ENCODE measurements at regions not wholly inside any gene's neighbourhood (a gene's known extent, or its start where the extent isn't known, plus 50 kb on each side); places are given as distances from the start of the nearest gene placed in this dataset.
A peak's percentile ranks its signal among the peaks of the same experiment; 100 is the strongest.

DNA sequence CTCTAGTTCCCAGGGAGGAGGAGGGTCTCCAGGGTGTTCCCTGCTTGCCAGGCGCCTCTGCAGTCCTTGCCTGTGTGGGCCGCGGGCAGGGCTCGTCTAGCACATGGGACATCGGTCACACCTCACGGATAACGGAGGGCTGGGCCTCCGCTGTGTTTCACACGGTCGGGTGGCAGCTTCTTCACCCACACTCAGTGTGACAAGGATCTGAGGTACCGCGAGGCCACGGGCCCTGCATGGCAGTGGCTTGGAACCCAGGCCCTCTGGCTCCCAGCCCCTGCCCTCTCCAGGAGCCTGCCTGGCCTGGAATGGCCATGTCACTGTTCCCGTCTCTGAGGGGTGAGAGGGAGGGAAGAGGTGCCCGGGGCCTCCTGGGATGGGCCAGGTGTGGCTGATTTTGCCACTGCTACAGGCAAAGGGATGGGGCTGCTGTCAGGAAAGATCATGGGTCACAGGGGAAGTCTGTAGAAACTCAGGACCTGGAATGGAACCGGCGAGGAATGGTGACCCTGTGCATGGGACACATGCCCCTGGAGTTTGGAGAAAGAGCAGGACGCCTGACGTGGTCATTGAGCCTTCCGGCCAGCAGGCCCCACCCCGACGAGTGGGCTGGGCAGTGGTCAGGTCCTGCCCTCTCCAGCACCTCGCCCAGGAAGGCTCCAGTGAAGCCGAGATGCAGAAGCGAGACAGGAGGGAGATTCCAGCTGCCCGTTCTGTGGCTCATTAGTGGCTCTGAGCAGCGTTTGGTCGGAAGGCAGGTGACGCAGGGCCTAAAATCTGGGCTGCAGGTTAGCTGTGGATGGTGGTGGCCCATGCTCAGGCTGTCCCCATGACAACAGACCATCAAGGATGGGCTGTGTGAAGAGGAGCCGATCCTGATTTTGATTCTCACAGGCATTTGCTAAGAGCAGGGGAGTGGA, 76.5 kb upstream of the GSE1 start (continued):
- TF ChIP-seq ZNF17 (CRISPR knock-in tag; IDR thresholded peaks at IDR 0.05), result no peak
- TF ChIP-seq MBNL3 (CRISPR knock-in tag; conservative IDR thresholded peaks at IDR 0.05), result no peak
- TF ChIP-seq NFKBIZ (CRISPR knock-in tag; IDR thresholded peaks at IDR 0.05), result 0 out of 2 replicates have a peak, but pooled peaks have one; percentile 33
- TF ChIP-seq, protein P1, sequence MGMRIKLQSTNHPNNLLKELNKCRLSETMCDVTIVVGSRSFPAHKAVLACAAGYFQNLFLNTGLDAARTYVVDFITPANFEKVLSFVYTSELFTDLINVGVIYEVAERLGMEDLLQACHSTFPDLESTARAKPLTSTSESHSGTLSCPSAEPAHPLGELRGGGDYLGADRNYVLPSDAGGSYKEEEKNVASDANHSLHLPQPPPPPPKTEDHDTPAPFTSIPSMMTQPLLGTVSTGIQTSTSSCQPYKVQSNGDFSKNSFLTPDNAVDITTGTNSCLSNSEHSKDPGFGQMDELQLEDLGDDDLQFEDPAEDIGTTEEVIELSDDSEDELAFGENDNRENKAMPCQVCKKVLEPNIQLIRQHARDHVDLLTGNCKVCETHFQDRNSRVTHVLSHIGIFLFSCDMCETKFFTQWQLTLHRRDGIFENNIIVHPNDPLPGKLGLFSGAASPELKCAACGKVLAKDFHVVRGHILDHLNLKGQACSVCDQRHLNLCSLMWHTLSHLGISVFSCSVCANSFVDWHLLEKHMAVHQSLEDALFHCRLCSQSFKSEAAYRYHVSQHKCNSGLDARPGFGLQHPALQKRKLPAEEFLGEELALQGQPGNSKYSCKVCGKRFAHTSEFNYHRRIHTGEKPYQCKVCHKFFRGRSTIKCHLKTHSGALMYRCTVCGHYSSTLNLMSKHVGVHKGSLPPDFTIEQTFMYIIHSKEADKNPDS (CRISPR knock-in tag; IDR thresholded peaks at IDR 0.05), result no peak
- no peak; the same call in 1 of the 2 replicates for TF ChIP-seq HOXA5 (CRISPR knock-in tag; IDR thresholded peaks at IDR 0.05)
- TF ChIP-seq NCOA5 (CRISPR knock-in tag; IDR thresholded peaks at IDR 0.05), result no peak
- 0 out of 2 replicates have a peak, but pooled peaks have one; percentile 9 for TF ChIP-seq ZNF335 (CRISPR knock-in tag; IDR thresholded peaks at IDR 0.05)
- TF ChIP-seq SALL1 (CRISPR knock-in tag; IDR thresholded peaks at IDR 0.05), result peak; percentile 56
- TF ChIP-seq SALL2 (CRISPR knock-in tag; IDR thresholded peaks at IDR 0.05), result no peak
- no peak for TF ChIP-seq ZNF501 (CRISPR knock-in tag; IDR thresholded peaks at IDR 0.05)
- no peak for TF ChIP-seq ZNF569 (CRISPR knock-in tag; IDR thresholded peaks at IDR 0.05; ENCODE audit: borderline replicate concordance)
- TF ChIP-seq YEATS2 (CRISPR knock-in tag; IDR thresholded peaks at IDR 0.05; ENCODE audit: borderline replicate concordance), result no peak
- no peak for TF ChIP-seq ISX (CRISPR knock-in tag; conservative IDR thresholded peaks at IDR 0.05)
- no peak for TF ChIP-seq MBD4 (IDR thresholded peaks at IDR 0.05; ENCODE audit: borderline replicate concordance, low read length)
- TF ChIP-seq, protein P2, sequence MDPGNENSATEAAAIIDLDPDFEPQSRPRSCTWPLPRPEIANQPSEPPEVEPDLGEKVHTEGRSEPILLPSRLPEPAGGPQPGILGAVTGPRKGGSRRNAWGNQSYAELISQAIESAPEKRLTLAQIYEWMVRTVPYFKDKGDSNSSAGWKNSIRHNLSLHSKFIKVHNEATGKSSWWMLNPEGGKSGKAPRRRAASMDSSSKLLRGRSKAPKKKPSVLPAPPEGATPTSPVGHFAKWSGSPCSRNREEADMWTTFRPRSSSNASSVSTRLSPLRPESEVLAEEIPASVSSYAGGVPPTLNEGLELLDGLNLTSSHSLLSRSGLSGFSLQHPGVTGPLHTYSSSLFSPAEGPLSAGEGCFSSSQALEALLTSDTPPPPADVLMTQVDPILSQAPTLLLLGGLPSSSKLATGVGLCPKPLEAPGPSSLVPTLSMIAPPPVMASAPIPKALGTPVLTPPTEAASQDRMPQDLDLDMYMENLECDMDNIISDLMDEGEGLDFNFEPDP (CRISPR knock-in tag; conservative IDR thresholded peaks at IDR 0.05), result 0 out of 2 replicates have a peak, but pooled peaks have one; percentile 88
- TF ChIP-seq, protein P3, sequence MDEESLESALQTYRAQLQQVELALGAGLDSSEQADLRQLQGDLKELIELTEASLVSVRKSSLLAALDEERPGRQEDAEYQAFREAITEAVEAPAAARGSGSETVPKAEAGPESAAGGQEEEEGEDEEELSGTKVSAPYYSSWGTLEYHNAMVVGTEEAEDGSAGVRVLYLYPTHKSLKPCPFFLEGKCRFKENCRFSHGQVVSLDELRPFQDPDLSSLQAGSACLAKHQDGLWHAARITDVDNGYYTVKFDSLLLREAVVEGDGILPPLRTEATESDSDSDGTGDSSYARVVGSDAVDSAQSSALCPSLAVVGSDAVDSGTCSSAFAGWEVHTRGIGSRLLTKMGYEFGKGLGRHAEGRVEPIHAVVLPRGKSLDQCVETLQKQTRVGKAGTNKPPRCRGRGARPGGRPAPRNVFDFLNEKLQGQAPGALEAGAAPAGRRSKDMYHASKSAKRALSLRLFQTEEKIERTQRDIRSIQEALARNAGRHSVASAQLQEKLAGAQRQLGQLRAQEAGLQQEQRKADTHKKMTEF (CRISPR knock-in tag; IDR thresholded peaks at IDR 0.05), result peak; percentile 34; the same call in 1 of the 2 replicates
- no peak for TF ChIP-seq ZNF124 (CRISPR knock-in tag; IDR thresholded peaks at IDR 0.05)
- no peak for TF ChIP-seq TBP (CRISPR knock-in tag; IDR thresholded peaks at IDR 0.05)
- no peak for TF ChIP-seq SATB2 (CRISPR knock-in tag; IDR thresholded peaks at IDR 0.05)
- peak; percentile 75 for TF ChIP-seq RBFOX2 (IDR thresholded peaks at IDR 0.05; ENCODE audit: low read depth, low read length)
- TF ChIP-seq RORA (CRISPR knock-in tag; IDR thresholded peaks at IDR 0.05), result no peak
- TF ChIP-seq SMC3 (IDR thresholded peaks at IDR 0.05; ENCODE audit: low read length), result no peak
- TF ChIP-seq ZNF274 (CRISPR knock-in tag; IDR thresholded peaks at IDR 0.05), result peak; percentile 75
- no peak for TF ChIP-seq ZNF850 (CRISPR knock-in tag; conservative IDR thresholded peaks at IDR 0.05)
- TF ChIP-seq ELF3 (CRISPR knock-in tag; IDR thresholded peaks at IDR 0.05), result peak; percentile 15; the same call in 1 of the 2 replicates
